ENCODE measurements at regions not wholly inside any gene's neighbourhood (a gene's known extent, or its start where the extent isn't known, plus 50 kb on each side); places are given as distances from the start of the nearest gene placed in this dataset.

- TF ChIP-seq ZNF512 (CRISPR knock-in tag; IDR thresholded peaks at IDR 0.05; ENCODE audit: borderline replicate concordance) (no peak), NFE2L1 (CRISPR knock-in tag; IDR thresholded peaks at IDR 0.05) (no peak)
Measured at GRCh38 chr7:79612903-79613302, 159.4 kb upstream of the MAGI2 start (continued).

GRCh38 chr7:79612022-79612421 is 158.6 kb upstream of the MAGI2 start:
- Mint-ChIP-seq H3K4me1 (peaks cover 20% of the 10 kb centered on the region), H3K27ac (no peak overlapping the region), H3K36me3 (peaks cover 10% of the 10 kb centered on the region; the same call in 1 of the 2 replicates), H3K27me3 (ENCODE audit: low read depth) (no peaks in the 10 kb centered on the region), H3K9me3 (peaks cover 14% of the 10 kb centered on the region), H3K4me3 (no peak overlapping the region)
- POLR2A ChIA-PET, result no interaction called here
- DNase-seq (ENCODE audit: low spot score) (no peak), ATAC-seq (no peak)
- CTCF ChIA-PET, result no interaction called here
- TF ChIP-seq ATF6 (CRISPR knock-in tag; IDR thresholded peaks at IDR 0.05) (no peak), OVOL2 (CRISPR knock-in tag; IDR thresholded peaks at IDR 0.05; ENCODE audit: borderline replicate concordance) (no peak), NFYB (CRISPR knock-in tag; conservative IDR thresholded peaks at IDR 0.05; ENCODE audit: low read depth) (no peak), PREB (CRISPR knock-in tag; IDR thresholded peaks at IDR 0.05; ENCODE audit: borderline replicate concordance) (no peak), CREM (CRISPR knock-in tag; IDR thresholded peaks at IDR 0.05) (no peak), IRF1 (CRISPR knock-in tag; IDR thresholded peaks at IDR 0.05) (no peak), ZBTB21 (CRISPR knock-in tag; IDR thresholded peaks at IDR 0.05; ENCODE audit: borderline replicate concordance) (no peak), MXD4 (CRISPR knock-in tag; IDR thresholded peaks at IDR 0.05; ENCODE audit: borderline replicate concordance) (no peak), HMGXB4 (CRISPR knock-in tag; IDR thresholded peaks at IDR 0.05) (no peak), FOXP4 (CRISPR knock-in tag; IDR thresholded peaks at IDR 0.05) (no peak), ERG (CRISPR knock-in tag; IDR thresholded peaks at IDR 0.05) (no peak), ZNF138 (CRISPR knock-in tag; conservative IDR thresholded peaks at IDR 0.05) (no peak), RORB (CRISPR knock-in tag; IDR thresholded peaks at IDR 0.05) (no peak), GRHL2 (CRISPR knock-in tag; IDR thresholded peaks at IDR 0.05; ENCODE audit: insufficient replicate concordance, severe bottlenecking) (no peak), NR3C1 (CRISPR knock-in tag; conservative IDR thresholded peaks at IDR 0.05; ENCODE audit: low read depth) (no peak), PRDM15 (CRISPR knock-in tag; IDR thresholded peaks at IDR 0.05) (no peak), E2F1 (CRISPR knock-in tag; IDR thresholded peaks at IDR 0.05) (no peak), MYBL2 (CRISPR knock-in tag; IDR thresholded peaks at IDR 0.05) (no peak)
